SKM-1 (cell line): ENCODE measurements at regions not wholly inside any gene's neighbourhood (a gene's known extent, or its start where the extent isn't known, plus 50 kb on each side); places are given as distances from the start of the nearest gene placed in this dataset.
"Not testable (repeated sequence)": the region's sequence is repeated elsewhere in the genome, so short reads cannot be mapped to it uniquely, and the experiment has no call there.

Source experiments
- DNase-seq: peaks from one replicate; lab custom pipeline; 2025; ENCODE audit not compliant: unreplicated experiment; lab: John Stamatoyannopoulos, UW

DNA sequence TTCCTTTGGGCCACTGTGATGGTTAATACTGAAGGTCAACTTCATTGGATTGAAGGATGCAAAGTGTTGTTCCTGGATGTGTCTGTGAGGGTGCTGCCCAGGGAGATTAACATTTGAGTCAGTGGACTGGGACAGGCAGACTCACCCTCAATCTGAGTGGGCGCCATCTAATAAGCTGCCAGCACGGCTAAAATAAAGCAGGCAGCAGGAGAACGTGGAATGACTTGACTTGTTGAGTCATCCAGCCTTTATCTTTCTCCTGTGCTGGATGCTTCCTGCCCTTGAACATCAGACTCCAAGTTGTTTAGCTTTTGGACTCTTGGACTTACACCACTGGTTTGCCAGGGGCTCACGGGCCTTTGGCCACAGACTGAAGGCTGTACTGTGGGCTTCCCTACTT is 1046.9 kb downstream of the TYW1 start:
- no peak for DNase-seq

DNA sequence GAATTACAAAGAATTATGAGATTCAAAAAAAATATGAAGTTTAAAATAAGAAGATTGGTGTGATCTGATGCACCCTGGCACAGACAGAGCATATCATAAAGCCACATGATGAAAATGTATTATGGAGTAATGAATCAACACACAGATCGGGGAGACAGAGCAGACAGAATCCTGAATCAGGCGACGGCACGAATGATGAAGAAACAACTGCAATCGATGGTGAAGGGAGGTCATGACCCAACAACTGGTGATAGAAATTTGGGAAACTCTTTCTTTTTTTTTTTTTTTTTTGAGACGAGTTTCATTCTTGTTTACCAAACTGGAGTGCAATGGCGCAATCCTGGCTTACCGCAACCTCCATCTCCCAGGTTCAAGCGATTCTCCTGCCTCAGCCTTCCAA is 1054.0 kb downstream of the TYW1 start:
- no peak for DNase-seq

DNA sequence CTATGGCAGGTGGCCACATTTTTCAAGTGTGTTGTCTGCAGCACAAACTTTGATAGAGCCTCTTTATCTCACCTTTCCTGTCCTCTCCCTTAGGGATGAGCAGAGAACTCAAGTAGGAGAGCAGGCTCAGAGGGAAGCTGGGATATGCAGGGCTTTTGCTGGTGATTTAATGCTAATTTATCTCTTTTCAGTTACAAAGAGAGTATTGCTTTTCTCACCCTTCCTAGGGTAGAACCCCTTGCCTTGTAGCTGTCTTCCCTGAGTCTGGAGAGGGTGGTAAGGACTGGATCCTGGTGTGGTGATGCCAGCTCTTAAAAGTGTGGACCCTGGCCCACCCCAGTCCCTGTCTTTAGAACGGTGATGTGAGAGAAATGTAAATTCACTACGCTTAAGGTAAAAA is 1061.4 kb downstream of the TYW1 start:
- no peak for DNase-seq

DNA sequence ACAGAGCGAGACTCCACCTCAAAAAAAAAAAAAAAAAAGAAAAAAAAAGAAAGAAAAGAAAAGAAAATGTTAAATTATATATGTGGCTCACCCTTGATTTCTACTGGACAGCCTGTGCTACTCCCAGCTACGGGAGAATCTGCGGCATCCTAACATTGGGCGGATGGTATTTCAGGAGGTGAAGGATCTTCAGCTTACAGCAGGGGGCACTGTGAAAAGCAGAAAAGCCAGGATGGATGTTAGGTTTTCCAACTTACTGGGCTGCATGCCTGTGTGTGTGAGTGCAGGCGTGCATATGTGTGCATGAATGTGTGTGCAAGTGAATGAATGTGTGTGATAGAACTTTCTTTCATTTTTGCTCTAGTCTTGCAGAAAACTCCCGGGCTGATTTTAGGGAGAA is 1066.5 kb downstream of the TYW1 start:
- DNase-seq, result no peak

DNA sequence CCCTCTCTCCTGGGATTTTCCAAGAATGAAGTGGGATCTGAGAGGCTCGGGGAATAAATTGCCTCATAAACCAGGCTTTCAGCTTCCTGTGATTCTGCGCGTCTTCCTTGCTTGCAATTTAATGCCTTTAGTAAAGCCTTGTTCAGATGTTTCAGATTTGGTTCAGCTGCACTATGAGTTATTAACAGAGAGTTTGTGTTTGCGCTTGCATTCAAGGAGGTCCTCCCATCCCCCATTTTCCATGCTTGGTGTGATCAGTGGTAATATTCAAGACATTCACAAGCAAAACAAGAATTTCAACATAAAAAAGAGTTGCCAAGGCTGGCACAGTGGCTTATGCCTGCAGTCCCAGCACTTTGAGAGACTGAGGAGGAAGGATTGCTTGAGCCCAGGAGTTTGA is 1068.9 kb downstream of the TYW1 start:
- DNase-seq, result no peak

DNA sequence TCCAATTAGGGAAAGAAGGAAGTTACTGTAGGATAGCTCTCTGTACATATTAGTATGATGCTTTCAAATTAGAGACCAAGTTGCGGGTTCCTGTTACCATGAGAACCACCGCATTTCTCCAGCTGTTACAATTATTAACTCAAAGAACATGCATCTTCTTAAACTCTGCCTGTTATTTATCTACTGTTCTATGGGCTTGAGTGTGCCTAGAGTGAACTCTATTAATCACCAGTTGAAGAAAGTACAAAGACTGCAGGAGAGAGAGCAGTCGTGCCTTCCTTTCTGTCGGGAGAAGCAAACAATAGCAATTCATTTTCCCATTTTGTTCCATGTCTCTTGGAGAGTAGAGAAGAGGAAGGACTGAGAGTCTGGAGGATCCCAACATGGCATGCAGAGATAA is 1071.2 kb downstream of the TYW1 start:
- DNase-seq, result no peak

DNA sequence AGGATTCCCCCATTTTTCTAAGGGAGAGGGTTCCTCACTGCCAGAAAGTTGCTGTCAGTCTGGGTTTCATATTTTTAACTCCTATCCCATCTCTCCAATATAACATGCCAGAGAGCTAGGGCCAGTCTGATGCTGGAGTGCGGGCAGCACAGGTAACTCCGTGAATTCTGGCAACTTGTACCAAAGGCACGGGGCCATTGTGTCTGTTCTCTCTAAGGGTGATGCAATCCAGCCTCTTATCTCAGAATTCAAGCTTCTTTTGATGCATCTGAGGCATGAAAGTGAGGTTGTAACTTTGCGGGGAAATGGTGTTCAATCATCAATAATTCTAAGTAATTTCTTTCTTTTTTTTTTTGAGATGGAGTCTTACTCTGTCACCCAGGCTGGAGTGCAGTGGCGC is 1074.4 kb downstream of the TYW1 start:
- DNase-seq, result no peak

DNA sequence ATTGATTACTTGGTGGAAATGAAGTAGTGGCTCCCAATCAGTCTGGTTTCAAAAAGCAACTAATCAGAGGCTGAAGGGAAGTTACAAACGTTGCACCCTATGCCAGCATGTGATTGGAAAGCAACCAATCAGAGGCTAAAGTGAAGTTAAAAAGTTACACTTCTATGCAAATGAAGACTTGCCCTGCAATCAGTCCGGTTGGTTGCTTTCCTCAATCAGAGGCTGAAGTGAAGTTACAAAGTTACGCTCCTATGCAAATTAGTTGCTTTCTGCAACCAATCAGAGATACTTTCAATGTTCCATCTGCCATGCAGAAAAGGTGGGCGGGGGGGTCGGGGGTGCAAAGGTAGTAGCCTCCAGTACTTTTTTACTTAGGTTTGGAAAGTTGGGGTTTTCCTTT is 1077.1 kb downstream of the TYW1 start:
- DNase-seq, result no peak

DNA sequence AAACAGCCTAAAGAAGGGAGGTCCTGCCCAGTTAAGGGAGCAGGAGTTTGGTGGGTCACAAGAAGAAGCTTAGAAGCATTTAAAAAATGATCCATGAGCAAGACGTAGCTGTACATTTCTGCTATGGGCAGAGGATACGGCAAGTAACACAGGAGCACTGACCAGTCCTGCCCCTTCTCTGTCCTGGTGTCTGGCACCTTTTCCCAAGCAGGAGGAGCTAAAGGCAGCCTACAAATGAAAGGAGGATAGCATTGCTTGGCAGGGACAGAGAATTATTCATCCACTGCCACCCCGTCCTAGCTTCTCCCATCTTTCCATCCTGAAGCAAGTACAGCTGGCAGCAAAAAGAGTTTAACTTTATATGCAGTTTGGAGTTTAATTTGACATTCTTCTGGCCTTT is 1077.6 kb downstream of the TYW1 start:
- no peak for DNase-seq

DNA sequence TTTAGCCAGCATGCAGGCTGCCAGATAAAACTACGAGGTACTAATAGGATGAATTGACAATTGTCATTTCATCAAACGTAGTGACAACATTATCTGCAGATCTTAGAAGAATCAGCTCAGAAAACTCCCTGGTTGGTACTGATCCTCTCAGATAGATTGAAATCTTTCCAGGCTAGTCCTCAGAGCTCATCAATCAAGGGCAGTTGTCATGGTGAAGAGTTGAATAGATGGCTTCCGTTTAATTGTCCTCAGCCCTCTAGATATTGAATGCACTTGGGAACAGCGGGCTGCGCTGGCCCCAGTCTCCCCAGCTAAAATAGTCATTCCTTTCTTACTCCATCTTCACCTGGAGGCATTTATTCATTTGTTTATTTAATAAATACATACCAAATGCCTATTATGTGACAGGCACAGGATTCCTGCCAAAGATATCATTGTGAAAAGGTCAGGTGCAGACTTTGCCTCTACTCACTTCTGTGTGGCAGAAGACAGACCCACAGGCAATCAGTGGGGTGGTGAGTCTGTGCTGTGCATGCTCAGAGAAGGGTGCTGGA is 1081.6 kb downstream of the TYW1 start:
- no peak for DNase-seq

DNA sequence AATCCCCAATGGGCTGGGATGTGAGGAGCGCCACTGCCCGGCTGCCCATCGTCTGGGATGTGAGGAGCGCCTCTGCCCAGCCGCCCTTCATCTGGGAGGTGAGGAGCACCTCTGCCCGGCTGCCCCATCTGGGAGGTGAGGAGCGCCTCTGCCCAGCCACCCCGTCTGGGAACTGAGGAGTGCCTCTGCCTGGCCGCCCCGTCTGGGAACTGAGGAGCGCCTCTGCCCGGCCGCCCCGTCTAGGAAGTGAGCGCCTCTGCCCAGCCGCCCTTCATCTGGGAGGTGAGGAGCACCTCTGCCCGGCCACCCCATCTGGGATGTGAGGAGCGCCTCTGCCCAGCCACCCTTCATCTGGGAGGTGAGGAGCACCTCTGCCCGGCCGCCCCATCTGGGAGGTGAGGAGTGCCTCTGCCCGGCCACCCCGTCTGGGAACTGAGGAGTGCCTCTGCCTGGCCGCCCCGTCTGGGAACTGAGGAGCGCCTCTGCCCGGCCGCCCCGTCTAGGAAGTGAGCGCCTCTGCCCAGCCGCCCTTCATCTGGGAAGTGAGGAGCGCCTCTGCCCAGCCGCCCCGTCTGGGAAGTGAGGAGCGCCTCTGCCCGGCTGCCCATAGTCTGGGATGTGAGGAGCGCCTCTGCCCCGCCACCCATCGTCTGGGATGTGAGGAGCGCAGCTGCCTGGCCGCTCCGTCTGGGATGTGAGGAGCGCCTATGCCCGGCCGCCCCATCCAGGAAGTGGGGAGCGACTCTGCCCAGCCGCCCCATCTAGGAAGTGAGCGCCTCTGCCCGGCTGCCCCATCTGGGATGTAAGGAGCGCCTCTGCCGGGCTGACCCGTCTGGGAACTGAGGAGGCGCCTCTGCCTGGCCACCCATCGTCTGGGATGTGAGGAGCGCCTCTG is 1085.7 kb downstream of the TYW1 start:
- DNase-seq, result not testable (repeated sequence)

DNA sequence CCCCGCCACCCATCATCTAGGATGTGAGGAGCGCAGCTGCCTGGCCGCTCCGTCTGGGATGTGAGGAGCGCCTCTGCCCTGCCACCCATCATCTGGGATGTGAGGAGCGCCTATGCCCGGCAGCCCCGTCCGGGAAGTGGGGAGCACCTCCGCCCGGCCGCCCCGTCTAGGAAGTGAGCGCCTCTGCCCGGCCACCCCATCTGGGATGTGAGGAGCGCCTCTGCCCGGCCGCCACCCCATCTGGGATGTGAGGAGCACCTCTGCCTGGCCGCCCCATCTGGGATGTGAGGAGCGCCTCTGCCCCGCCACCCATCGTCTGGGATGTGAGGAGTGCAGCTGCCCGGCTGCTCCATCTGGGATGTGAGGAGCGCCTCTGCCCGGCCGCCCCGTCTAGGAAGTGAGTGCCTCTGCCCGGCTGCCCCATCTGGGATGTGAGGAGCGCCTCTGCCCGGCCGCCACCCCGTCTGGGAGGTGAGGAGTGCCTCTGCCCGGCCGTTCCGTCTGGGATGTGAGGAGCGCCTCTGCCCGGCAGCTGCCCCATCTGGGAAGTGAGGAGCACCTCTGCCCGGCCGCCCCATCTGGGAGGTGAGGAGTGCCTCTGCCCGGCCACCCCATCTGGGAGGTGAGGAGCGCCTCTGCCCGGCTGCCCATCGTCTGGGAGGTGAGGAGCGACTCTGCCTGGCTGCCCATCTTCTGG is 1086.5 kb downstream of the TYW1 start:
- not testable (repeated sequence) for DNase-seq

DNA sequence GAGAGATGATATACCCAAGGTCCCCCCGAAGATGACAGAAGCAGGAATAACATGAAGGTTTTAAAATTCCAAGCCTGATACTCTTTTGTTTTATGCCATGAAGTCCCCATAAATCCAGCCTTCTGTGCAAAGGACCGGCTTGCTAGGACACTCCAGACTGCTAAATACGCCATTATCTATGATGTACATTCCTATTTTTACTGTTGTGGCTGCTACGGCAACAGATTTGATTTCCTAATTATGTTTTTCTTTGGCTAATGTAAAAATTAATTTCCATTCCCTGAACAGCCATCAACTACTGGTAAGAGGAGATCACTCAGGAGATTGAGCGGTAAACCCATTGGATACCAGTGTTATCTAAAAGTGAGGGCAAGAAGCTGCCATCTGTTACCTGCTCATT is 1090.8 kb downstream of the TYW1 start:
- DNase-seq, result no peak

DNA sequence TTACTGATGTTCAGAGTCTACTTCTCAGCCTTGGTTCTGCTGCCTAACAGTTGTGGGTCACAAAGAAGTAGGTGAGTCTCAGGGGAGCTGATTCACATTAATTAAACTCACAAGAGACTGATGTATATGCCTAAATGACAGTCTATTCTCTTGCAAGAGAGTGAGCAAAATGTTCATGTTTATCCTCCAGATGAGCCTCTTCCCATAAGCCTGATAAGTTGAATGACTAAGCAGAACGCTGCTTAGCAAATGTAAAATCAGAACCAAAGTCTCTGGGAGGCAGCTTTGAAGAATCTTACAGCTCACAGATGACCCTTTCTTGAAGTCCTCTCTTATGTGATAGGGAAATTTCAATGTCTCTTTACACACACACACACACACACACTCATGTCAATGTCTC is 1092.2 kb downstream of the TYW1 start:
- no peak for DNase-seq

DNA sequence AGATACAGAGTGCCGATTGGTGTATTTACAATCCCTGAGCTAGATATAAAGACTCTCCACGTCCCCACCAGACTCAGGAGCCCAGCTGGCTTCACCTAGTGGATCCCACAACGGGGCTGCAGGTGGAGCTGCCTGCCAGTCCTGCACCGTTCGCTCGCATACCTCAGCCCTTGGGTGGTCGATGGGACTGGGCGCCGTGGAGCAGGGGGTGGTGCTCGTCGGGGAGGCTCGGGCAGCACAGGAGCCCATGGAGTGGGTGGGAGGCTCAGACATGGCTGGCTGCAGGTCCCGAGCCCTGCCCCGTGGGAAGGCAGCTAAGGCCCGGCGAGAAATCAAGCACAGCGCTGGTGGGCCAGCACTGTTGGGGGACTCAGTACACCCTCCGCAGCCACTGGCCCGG is 1093.6 kb downstream of the TYW1 start:
- not testable (repeated sequence) for DNase-seq

DNA sequence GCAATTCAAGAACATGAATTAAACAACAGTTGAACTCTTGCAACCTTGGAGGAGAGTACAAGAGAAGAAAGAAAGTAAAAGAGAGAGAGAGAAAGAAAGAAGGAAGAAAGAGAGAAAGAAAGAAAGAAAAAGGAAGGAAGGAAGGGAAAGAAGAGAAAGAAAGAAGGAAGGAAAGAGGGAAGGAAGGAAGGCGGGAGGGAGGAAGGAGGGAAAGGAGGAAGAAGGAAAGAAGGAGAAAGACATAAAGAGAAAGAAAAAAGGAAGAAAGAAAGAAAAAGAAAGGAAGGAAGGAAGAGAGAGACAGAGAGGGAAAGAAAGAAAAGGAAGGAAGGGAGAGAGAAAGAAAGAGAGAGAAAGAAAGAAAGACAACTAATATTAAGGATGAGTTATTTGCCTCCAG is 1106.7 kb downstream of the TYW1 start:
- no peak for DNase-seq

DNA sequence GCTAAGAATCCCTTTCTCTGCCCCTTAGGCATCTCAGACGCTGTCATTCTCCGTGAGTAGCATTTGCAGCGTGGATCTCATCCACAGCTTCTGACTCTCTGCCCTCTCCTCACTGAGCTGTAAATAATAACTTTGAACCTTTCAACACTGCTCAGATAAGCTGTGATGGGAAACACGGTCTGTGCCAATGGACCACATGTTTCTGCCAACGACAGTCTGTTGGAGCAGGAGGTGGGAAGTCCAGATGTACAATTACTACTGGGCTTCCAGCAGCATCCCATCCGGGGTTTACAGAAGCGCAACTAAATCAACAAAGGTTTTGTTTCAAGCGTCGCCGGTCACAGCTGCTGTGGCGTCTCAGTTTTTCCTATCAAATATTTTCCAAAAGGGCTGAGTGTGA is 1110.6 kb downstream of the TYW1 start:
- DNase-seq, result no peak

DNA sequence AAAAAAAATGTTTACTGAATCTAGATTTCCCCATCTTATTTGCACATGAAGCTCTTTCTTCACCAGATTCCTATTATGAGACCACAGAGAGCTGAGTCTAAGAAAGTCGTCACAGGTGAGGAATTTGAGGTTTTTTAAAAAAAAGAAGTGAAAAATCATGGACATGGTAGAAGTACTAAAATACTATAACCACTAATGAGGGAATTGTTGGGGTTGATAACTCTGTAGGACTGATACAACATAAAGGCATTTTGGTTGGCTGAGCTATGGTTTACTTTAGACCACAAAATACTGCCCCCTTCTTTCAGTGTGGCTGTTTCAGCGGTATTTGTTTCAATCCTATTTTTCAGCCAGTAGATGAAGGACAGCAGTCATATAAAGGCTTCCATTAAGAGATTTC is 1111.3 kb downstream of the TYW1 start:
- DNase-seq, result no peak

DNA sequence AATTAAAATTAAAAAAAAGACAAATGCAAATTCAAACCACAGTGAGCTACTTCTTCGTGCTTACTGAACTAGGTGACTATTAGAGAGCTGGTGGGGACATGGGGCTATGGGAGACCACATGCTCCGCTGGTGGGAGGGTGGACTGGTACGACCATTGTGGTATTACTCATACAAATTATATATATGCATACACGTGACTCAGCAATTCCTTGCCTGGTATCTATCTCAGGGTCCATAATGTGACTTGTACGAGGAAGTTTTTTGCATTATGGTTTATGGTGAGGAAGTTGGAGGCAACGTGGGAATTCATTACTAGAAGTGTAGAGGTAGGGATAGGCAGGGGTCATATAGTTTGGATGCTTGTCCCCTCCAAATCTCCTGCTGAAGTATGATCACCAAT is 1112.7 kb downstream of the TYW1 start:
- no peak for DNase-seq

DNA sequence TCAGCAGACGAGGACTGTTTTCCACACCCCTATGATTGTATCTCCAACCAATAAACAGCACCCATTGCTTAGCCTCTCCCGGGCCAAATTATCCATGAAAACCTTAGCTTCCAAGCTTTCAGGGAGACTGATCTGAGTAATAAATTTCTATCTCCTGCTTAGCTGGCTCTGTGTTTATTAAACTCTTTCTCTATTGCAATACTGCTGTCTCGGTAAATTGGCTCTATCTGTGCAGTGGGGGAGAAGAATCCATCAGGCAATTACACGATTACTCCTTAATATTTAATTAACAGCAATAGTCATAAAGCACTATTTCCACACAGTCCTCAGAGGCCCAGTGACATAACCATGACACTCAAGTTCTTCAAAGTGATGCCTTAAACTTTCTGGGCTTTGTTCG is 1122.8 kb downstream of the TYW1 start:
- no peak for DNase-seq

DNA sequence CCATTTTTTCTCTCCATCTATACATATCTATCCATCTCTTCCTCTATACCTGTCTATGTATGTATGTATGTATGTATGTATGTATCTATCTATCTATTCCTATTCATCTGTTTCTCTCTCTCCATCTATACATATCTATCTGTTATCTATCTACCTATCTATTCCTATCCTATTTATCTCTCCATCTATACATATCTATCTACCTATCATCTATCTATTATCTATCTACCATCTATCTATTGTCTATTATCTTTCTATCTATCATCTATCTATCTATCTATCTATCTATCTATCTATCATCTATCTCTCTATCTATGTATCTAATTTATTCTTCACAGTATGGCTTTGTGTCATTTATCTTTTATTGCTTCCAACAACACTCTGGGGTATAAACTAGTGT is 1124.4 kb downstream of the TYW1 start:
- no peak for DNase-seq

DNA sequence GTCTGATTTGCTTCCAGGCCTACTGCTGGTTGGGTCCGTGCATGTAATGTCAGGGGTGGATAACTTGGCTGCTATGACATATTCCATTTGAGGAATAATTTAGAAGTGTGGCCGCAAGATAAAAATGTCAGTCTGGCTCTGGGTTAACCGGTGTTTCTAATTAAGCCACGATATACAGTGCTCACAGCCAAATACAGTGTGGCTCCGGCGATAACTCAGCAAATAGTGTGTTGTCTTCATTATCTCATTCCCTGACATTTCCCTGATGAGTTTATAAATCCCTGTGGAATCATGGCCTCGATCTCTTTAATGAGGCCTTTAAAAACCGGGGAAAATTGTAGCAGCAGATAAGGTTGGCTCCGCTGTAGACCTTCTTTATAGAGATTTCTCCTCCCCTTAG is 1125.0 kb downstream of the TYW1 start:
- no peak for DNase-seq
